ENCODE measurements at regions not wholly inside any gene's neighbourhood (a gene's known extent, or its start where the extent isn't known, plus 50 kb on each side); places are given as distances from the start of the nearest gene placed in this dataset.

DNA sequence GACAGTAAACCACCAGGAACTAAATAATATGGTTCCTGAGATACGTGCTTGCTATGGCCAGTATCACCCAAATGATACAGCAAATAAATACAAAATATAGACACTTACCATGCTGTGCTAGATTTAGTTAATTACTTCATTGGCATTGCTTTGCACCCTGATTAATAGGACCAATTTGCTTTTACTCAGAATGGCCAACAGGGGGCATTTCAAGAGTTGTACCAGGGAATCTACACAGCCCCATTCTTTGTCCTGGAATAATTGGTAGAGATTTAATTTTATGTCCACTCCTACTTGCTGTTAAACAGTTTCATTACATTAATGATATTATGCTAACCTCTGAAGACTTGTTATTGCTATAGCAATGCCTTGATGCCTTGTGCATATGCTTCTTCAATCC is 280.8 kb downstream of the RERGL start:
- no peak for DNase-seq (ENCODE audit: low read depth)

DNA sequence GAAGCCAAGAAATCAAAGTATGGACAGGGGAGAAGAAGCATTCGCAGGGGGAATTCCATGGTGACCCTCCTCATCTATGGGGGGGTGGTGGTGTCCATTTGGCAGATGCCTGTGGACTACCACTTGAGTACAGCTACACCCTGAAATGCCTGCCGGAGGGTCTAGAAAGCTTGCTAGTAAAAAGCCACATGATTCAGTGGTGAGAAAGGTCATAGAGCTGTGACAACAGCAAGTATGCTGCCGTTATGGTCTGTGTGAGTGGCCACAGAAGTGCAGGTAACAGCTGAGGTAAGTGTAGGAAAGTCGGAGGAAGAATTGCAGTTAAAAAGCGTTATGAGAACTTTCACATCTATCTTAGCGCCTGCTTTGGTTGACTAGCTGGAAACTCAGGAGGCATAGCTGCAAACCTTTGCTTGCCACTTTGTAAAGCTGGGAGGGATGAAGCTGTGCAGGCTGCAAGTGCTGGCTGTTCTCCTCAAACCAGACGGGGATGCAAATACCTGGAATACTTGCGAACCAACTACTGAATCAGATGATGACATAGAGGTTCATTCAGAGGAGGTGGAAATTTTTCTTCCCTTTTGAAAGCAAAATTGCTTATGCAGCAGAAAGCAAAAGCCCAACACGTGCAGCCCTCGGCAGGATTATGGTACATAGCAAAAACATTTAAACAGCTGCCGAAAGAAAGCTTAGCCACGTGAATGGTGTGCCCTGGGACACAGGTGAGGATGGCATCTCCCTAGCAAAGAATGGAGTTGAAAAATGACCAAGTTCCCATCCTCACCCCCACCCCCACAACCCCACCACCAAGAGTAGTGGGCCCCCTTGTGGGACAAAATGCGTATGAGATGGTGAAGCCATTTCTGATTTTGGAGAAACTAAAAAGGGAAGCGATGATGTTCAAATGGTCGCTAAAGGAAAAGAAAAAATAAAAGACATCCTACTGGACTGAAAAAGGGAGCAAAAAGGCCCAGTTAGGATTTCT is 287.0 kb downstream of the RERGL start:
- no peak for DNase-seq (ENCODE audit: low read depth)

DNA sequence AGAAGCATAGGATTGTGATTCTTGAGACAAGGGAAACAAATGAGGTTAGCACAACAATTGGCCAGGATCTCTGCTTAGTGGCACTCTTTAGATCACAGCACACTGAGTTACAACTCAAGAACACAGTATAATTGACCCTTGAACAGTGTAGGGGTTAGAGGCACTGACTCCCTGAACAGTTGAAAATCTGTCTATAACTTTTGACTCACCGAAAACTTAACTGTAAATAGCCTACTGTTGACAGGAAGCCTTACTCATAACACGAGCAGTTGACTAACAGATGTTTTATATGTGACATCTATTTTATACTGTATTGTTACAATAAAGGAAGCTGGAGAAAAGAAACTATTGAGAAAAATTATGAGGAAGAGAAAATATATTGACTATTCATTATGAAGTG is 296.1 kb downstream of the RERGL start:
- DNase-seq (ENCODE audit: low read depth): no peak

DNA sequence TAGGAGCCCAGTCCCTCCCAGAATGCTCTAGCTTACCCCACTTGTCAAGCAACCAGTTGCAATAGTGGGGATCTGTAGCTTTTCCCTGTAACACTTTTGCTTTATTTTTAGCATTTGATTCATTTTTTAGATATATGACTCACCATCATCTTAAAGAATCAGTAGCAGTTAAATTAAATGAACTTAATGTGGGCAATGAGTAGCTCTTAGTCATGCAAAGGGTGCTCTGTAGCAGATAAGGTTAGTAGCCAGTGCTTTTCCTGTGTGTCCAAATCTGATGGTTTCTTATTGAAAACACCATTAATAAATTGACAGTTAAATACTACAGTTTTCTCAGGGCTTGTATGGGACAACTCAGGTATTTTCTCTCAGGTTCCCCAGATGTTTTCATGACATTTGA is 311.8 kb downstream of the RERGL start:
- DNase-seq (ENCODE audit: low read depth): no peak

DNA sequence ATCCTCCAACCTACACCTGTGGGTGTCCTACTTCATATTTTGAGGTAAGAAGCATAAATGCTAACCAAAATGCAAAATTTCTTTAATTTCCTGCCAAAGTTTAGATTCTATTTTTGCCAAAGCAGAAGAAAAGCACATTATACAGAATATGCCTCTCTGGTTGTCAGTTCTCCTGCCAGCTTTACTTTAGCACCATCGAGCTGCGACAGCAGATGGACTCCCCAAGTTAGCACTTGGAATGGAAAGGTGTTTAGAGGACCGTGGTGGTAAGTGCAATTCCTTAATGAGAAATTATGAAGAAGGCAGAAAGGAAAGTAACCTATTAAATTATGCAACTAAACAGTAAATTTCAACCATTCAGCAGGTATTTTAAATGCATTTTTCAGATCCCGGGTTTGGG is 326.6 kb downstream of the RERGL start:
- DNase-seq (ENCODE audit: low read depth): no peak

DNA sequence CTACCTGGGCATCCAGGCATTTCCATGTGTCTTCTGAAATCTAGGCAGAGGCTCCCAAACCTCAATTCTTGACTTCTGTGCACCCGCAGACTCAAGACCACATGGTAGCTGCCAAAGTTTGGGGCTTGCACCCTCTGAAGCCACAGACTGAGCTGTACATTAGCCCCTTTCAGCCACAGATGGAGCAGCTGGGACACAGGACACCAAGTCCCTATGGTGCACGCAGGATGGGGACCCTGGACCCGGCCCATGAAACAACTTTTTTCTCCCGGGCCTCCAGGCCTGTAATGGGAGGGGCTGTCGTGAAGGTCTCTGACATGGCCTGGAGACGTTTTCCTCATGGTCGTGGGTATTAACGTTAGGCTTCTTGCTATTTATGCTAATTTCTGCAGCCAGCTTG is 330.0 kb downstream of the RERGL start:
- no peak for DNase-seq (ENCODE audit: low read depth)
